Lower leg skin (tissue), 4 donors: ENCODE measurements at regions not wholly inside any gene's neighbourhood (a gene's known extent, or its start where the extent isn't known, plus 50 kb on each side); places are given as distances from the start of the nearest gene placed in this dataset.

Source experiments
- DNase-seq, 2 donors: peaks; one replicate each; pipeline ENCODE4 v3.0.0-alpha.2; 2019; ENCODE audit warnings: low spot score in 2 of 2
- H3K4me3 ChIP-seq: fragments of 200-600 bp; sonication (generic); 2 replicates; pipeline ENCODE4 v1.5.1; 2017; ENCODE audit warnings: mild to moderate bottlenecking, low read depth; ENCODE audit not compliant: poor library complexity, severe bottlenecking
- POLR2A ChIP-seq, 2 donors: fragments of 450-650 bp; IDR thresholded peaks; one replicate each; pipeline ENCODE4 v1.6.1; 2016 to 2017; ENCODE audit warnings: antibody characterized with exemption in 2 of 2, mild to moderate bottlenecking in 1 of 2, moderate library complexity in 1 of 2
- whole genome bisulfite sequencing, 2 donors: methylation state at CpG; one replicate each; pipeline ENCODE4 v1.1.5; 2018; 5-methylcytosine and 5-hydroxymethylcytosine counted together
- intact Hi-C: fragments of 100-400 bp; cut with DNase I; formaldehyde crosslinking; loops from one replicate; pipeline ENCODE4 v1.15.0; 2023; ENCODE audit warnings: low total_unique reads
- TF ChIP-seq, protein P1 (sequence below), 3 donors: fragments of 450-650 bp; IDR thresholded peaks; one replicate each; pipeline ENCODE4 v1.5.1; 2016; ENCODE audit warnings: antibody characterized with exemption in 3 of 3, mild to moderate bottlenecking in 3 of 3, moderate library complexity in 2 of 3

GRCh38 chr5:17829456-17829855 lies 195.2 kb downstream of the TAF11L14 start:
- no peak for DNase-seq
- intact Hi-C loops: no loop called here
- 62 to 76% methylated on average over 3 of the region's 3 CpGs for WGBS, 2 donors
- H3K4me3 ChIP-seq: no peak overlapping the region
- TF ChIP-seq POLR2A (IDR thresholded peaks at IDR 0.05): no peak
- TF ChIP-seq, protein P1, sequence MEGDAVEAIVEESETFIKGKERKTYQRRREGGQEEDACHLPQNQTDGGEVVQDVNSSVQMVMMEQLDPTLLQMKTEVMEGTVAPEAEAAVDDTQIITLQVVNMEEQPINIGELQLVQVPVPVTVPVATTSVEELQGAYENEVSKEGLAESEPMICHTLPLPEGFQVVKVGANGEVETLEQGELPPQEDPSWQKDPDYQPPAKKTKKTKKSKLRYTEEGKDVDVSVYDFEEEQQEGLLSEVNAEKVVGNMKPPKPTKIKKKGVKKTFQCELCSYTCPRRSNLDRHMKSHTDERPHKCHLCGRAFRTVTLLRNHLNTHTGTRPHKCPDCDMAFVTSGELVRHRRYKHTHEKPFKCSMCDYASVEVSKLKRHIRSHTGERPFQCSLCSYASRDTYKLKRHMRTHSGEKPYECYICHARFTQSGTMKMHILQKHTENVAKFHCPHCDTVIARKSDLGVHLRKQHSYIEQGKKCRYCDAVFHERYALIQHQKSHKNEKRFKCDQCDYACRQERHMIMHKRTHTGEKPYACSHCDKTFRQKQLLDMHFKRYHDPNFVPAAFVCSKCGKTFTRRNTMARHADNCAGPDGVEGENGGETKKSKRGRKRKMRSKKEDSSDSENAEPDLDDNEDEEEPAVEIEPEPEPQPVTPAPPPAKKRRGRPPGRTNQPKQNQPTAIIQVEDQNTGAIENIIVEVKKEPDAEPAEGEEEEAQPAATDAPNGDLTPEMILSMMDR (IDR thresholded peaks at IDR 0.05): no peak

GRCh38 chr5:17831279-17831678 lies 197.0 kb downstream of the TAF11L14 start:
- no peak overlapping the region for H3K4me3 ChIP-seq
- intact Hi-C loops: no loop called here
- no peak for DNase-seq
- TF ChIP-seq, protein P1 (IDR thresholded peaks at IDR 0.05): no peak
- TF ChIP-seq POLR2A (IDR thresholded peaks at IDR 0.05): no peak
- 77 to 81% methylated on average over 1 of the region's 1 CpG for WGBS, 2 donors

- no peak for TF ChIP-seq POLR2A (IDR thresholded peaks at IDR 0.05)
- TF ChIP-seq, protein P1 (IDR thresholded peaks at IDR 0.05): no peak
- WGBS, 2 donors: 56 to 66% methylated on average over 5 of the region's 5 CpGs
- intact Hi-C loops: no loop called here
- no peak overlapping the region for H3K4me3 ChIP-seq
- no peak for DNase-seq
Observed at GRCh38 chr5:17832949-17833745, 198.9 kb downstream of the TAF11L14 start.

- WGBS, 2 donors: 87 to 92% methylated on average over 2 of the region's 2 CpGs
- no peak for DNase-seq
- intact Hi-C loops: no loop called here
- H3K4me3 ChIP-seq: no peak overlapping the region
- no peak for TF ChIP-seq POLR2A (IDR thresholded peaks at IDR 0.05)
- TF ChIP-seq, protein P1 (IDR thresholded peaks at IDR 0.05): no peak
Observed at GRCh38 chr5:17837757-17838156, 203.5 kb downstream of the TAF11L14 start.

GRCh38 chr5:17838469-17838868 lies 204.2 kb downstream of the TAF11L14 start:
- TF ChIP-seq, protein P1 (IDR thresholded peaks at IDR 0.05): no peak
- H3K4me3 ChIP-seq: no peak overlapping the region
- 71 to 80% methylated on average over 3 of the region's 3 CpGs for WGBS, 2 donors
- intact Hi-C loops: no loop called here
- no peak for DNase-seq

DNA sequence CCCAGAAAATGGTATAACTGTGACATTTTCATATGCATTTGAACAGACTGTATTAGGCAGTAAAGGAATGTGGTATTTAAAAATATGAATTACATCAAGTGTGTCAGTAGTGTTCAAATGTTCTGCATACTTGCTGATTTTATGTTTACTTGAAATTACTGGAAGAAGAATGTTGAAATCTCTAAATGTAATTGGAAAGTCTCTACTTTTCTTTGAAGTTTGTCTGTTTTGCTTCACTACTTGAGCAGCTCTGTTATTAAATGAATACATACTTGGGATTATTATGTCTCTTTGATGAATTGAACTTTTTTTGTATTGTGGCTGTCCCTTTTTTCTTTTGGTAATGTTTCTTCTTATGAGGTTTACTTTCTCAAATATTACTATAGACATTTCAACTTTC lies 205.6 kb downstream of the TAF11L14 start:
- intact Hi-C loops: no loop called here
- H3K4me3 ChIP-seq: no peak overlapping the region
- no peak for TF ChIP-seq POLR2A (IDR thresholded peaks at IDR 0.05)
- TF ChIP-seq, protein P1 (IDR thresholded peaks at IDR 0.05): no peak
- DNase-seq: no peak
